H1 (cell line): ENCODE measurements at regions not wholly inside any gene's neighbourhood (a gene's known extent, or its start where the extent isn't known, plus 50 kb on each side); places are given as distances from the start of the nearest gene placed in this dataset.

Experiments
- CTCF ChIA-PET: fragments of 300-600 bp; sonication (Branson Sonifier 250); formaldehyde crosslinking; loops from one replicate; lab custom pipeline; 2021; ENCODE audit not compliant: partially characterized antibody; lab: Charles Lee
- POLR2A ChIA-PET: fragments of 300-600 bp; sonication (Branson Sonifier 250); formaldehyde crosslinking; loops from one replicate; lab custom pipeline; 2021; ENCODE audit warnings: inconsistent platforms; ENCODE audit not compliant: partially characterized antibody; lab: Charles Lee
- DNase-seq, 2 experiments: peaks; one replicate each; pipeline versions ENCODE4 v3.0.0 to v3.0.0-alpha.2; 2010 to 2022; ENCODE audit warnings: low spot score in 2 of 2, low read depth in 1 of 2, mixed read lengths in 1 of 2
- FAIRE-seq: peaks from 2 replicates; lab custom pipeline; 2011; peaks lifted over from hg19 to GRCh38; lab: Jason Lieb, UNC
- H2AFZ ChIP-seq: 2 replicates; pipeline ENCODE4 v1.8.1; 2012; ENCODE audit warnings: low read length, inconsistent platforms
- H2AK5ac ChIP-seq: 2 replicates; pipeline ENCODE4 v1.6.1; 2013; ENCODE audit warnings: low read depth, low read length
- H2BK120ac ChIP-seq: replicated peaks from 2 replicates; pipeline ENCODE3; 2013; ENCODE audit warnings: low read depth, low read length, inconsistent platforms
- H2BK12ac ChIP-seq: 2 replicates; pipeline ENCODE4 v1.6.1; 2013; ENCODE audit warnings: low read depth, low read length
- H2BK15ac ChIP-seq: 2 replicates; pipeline ENCODE4 v1.6.1; 2013; ENCODE audit warnings: low read length
- H2BK20ac ChIP-seq: 2 replicates; pipeline ENCODE4 v1.6.1; 2013; ENCODE audit warnings: low read length
- H2BK5ac ChIP-seq: 2 replicates; pipeline ENCODE4 v1.6.1; 2013; ENCODE audit warnings: low read depth, low read length
- H3K14ac ChIP-seq: 2 replicates; pipeline ENCODE4 v1.6.1; 2013; ENCODE audit warnings: inconsistent platforms; ENCODE audit not compliant: insufficient read length
- H3K18ac ChIP-seq: 2 replicates; pipeline ENCODE4 v1.6.1; 2013; ENCODE audit warnings: low read length; ENCODE audit errors: extremely low read depth
- H3K23ac ChIP-seq: 2 replicates; pipeline ENCODE4 v1.6.1; 2013; ENCODE audit warnings: inconsistent platforms; ENCODE audit not compliant: insufficient read length
- H3K23me2 ChIP-seq: 2 replicates; pipeline ENCODE4 v1.6.1; 2013; ENCODE audit warnings: low read depth, low read length
- H3K27ac ChIP-seq: 2 replicates; pipeline ENCODE4 v1.6.1; 2011; ENCODE audit warnings: low read depth, low read length, inconsistent platforms
- H3K27me3 ChIP-seq, 4 experiments: replicated peaks in 1 of 4; 1 replicate in 1 of 4; 2 replicates in 3 of 4; pipeline versions ENCODE4 v1.6.1 to v1.8.1; 2011 to 2013; ENCODE audit warnings: low read length in 3 of 4, mild to moderate bottlenecking in 3 of 4, inconsistent platforms in 2 of 4, mixed read lengths in 2 of 4, moderate library complexity in 1 of 4; ENCODE audit not compliant: control insufficient read depth in 3 of 4, insufficient read depth in 3 of 4; ENCODE audit errors: extremely low read depth in 1 of 4
- H3K36me3 ChIP-seq, 4 experiments: 2 replicates each; pipeline versions ENCODE4 v1.6.1 to v1.8.1; 2011 to 2013; ENCODE audit warnings: mild to moderate bottlenecking in 4 of 4, low read length in 3 of 4, moderate library complexity in 2 of 4, control low read depth in 1 of 4, inconsistent platforms in 1 of 4; ENCODE audit not compliant: insufficient read depth in 4 of 4, control insufficient read depth in 2 of 4
- H3K4ac ChIP-seq: replicated peaks from 2 replicates; pipeline ENCODE3; 2013; ENCODE audit warnings: low read length, low read depth, mixed read lengths, inconsistent platforms; ENCODE audit not compliant: insufficient read length
- H3K4me1 ChIP-seq, 4 experiments: replicated peaks in 1 of 4; 1 replicate in 1 of 4; 2 replicates in 3 of 4; pipeline versions ENCODE4 v1.6.1 to v1.8.1; 2011 to 2013; ENCODE audit warnings: low read length in 3 of 4, inconsistent platforms in 2 of 4, mixed read lengths in 1 of 4; ENCODE audit not compliant: insufficient read depth in 4 of 4, control insufficient read depth in 3 of 4
- H3K4me2 ChIP-seq, 2 experiments: 2 replicates each; pipeline versions ENCODE4 v1.6.1 to v1.8.1; 2011 to 2013; ENCODE audit warnings: low read depth in 2 of 2, low read length in 2 of 2, control low read depth in 1 of 2, inconsistent platforms in 1 of 2, mild to moderate bottlenecking in 1 of 2; ENCODE audit not compliant: insufficient read depth in 1 of 2
- H3K4me3 ChIP-seq, 4 experiments: fragments of 200-600, 300-600 bp in 1 of 4; sonication (generic), shearing (Covaris generic), sonication (Bioruptor Twin) in 1 of 4; 2 replicates each; pipeline versions ENCODE4 v1.5.1 to v1.8.1; 2011 to 2016; ENCODE audit warnings: low read length in 4 of 4, low read depth in 3 of 4, control low read depth in 2 of 4, inconsistent platforms in 2 of 4, mild to moderate bottlenecking in 2 of 4, mixed read lengths in 1 of 4, moderate library complexity in 1 of 4; ENCODE audit not compliant: insufficient read depth in 2 of 4; ENCODE audit errors: extremely low read depth in 1 of 4
- H3K56ac ChIP-seq: replicated peaks from 2 replicates; pipeline ENCODE3; 2013; ENCODE audit warnings: low read depth, mild to moderate bottlenecking, mixed read lengths, low read length, inconsistent platforms; ENCODE audit not compliant: insufficient read length
- H3K79me1 ChIP-seq: 2 replicates; pipeline ENCODE4 v1.6.1; 2013; ENCODE audit warnings: low read depth, low read length, control low read depth
- H3K79me2 ChIP-seq, 2 experiments: 2 replicates each; pipeline versions ENCODE4 v1.6.1 to v1.8.1; 2012 to 2013; ENCODE audit warnings: low read length in 2 of 2, mild to moderate bottlenecking in 2 of 2, inconsistent platforms in 1 of 2; ENCODE audit not compliant: insufficient read depth in 2 of 2, control insufficient read depth in 1 of 2
- H3K9ac ChIP-seq, 4 experiments: replicated peaks in 1 of 4; 1 replicate in 1 of 4; 2 replicates in 3 of 4; pipeline versions ENCODE4 v1.6.1 to v1.8.1; 2011 to 2013; ENCODE audit warnings: low read depth in 3 of 4, low read length in 3 of 4, control low read depth in 2 of 4, mild to moderate bottlenecking in 2 of 4, moderate library complexity in 2 of 4, inconsistent platforms in 1 of 4; ENCODE audit errors: extremely low read depth in 1 of 4
- H3K9me3 ChIP-seq, 2 experiments: 2 replicates each; pipeline versions ENCODE4 v1.6.1 to v1.8.1; 2012 to 2013; ENCODE audit warnings: mild to moderate bottlenecking in 2 of 2, moderate library complexity in 2 of 2, control low read depth in 1 of 2, inconsistent platforms in 1 of 2, low read depth in 1 of 2, low read length in 1 of 2, mixed read lengths in 1 of 2; ENCODE audit not compliant: insufficient read depth in 2 of 2
- H4K20me1 ChIP-seq, 2 experiments: replicated peaks in 1 of 2; 2 replicates each; pipeline versions ENCODE3 to v1.8.1; 2011 to 2013; ENCODE audit warnings: inconsistent platforms in 2 of 2, low read length in 2 of 2, mild to moderate bottlenecking in 1 of 2; ENCODE audit not compliant: insufficient read depth in 2 of 2, control insufficient read depth in 1 of 2
- H4K5ac ChIP-seq: 2 replicates; pipeline ENCODE4 v1.6.1; 2013; ENCODE audit warnings: low read length, low read depth, mixed read lengths, inconsistent platforms; ENCODE audit not compliant: insufficient read length
- H4K8ac ChIP-seq: 2 replicates; pipeline ENCODE4 v1.8.0; 2013; ENCODE audit warnings: mild to moderate bottlenecking, moderate library complexity, low read length, inconsistent platforms; ENCODE audit not compliant: insufficient read depth; ENCODE audit errors: extremely low read depth
- H4K91ac ChIP-seq: replicated peaks from 2 replicates; pipeline ENCODE3; 2013; ENCODE audit warnings: low read length, mixed read lengths, inconsistent platforms; ENCODE audit not compliant: insufficient read length
- BRCA1 ChIP-seq: IDR thresholded peaks from 2 replicates; pipeline ENCODE4 v1.6.1; 2012; ENCODE audit warnings: low read depth, low read length, improper control_type of control experiment
- CTBP2 ChIP-seq: IDR thresholded peaks from 2 replicates; pipeline ENCODE4 v1.7.0; 2011; ENCODE audit warnings: borderline replicate concordance, mild to moderate bottlenecking, moderate library complexity, mixed read lengths, low read length; ENCODE audit not compliant: insufficient read depth, insufficient read length
- EP300 ChIP-seq, 2 experiments: IDR thresholded peaks; 1 replicate in 1 of 2; 2 replicates in 1 of 2; pipeline ENCODE4 v1.6.1; 2011 to 2012; ENCODE audit warnings: low read depth in 2 of 2, low read length in 2 of 2, mild to moderate bottlenecking in 2 of 2, borderline replicate concordance in 1 of 2, inconsistent platforms in 1 of 2, moderate library complexity in 1 of 2
- HDAC2 ChIP-seq, 2 experiments: fragments of 300-600 bp in 1 of 2; sonication (generic) in 1 of 2; IDR thresholded peaks; 2 replicates each; pipeline ENCODE4 v1.6.1; 2011 to 2012; ENCODE audit warnings: low read depth in 2 of 2, low read length in 2 of 2, mild to moderate bottlenecking in 2 of 2, moderate library complexity in 2 of 2, borderline replicate concordance in 1 of 2, inconsistent platforms in 1 of 2
- POU5F1 ChIP-seq: IDR thresholded peaks from 2 replicates; pipeline ENCODE4 v1.6.1; 2011; ENCODE audit warnings: low read depth, mild to moderate bottlenecking, low read length, moderate library complexity
- RFX5 ChIP-seq: IDR thresholded peaks from 2 replicates; pipeline ENCODE4 v1.6.1; 2011; ENCODE audit warnings: low read depth, low read length, improper control_type of control experiment, borderline replicate concordance
- SAP30 ChIP-seq: fragments of 300-600 bp; sonication (generic); IDR thresholded peaks from 2 replicates; pipeline ENCODE4 v1.7.1; 2012; ENCODE audit warnings: low read length, moderate library complexity, mild to moderate bottlenecking, inconsistent platforms; ENCODE audit not compliant: insufficient read depth, insufficient replicate concordance
- SIRT6 ChIP-seq: IDR thresholded peaks from one replicate; pipeline ENCODE4 v1.7.1; 2012; ENCODE audit warnings: low read length, inconsistent platforms
- SIX5 ChIP-seq: IDR thresholded peaks from 2 replicates; pipeline ENCODE4 v1.6.1; 2011; ENCODE audit warnings: mild to moderate bottlenecking, low read depth, low read length
- SP4 ChIP-seq: IDR thresholded peaks from 2 replicates; pipeline ENCODE4 v1.6.1; 2012; ENCODE audit warnings: low read length, inconsistent platforms
- TAF1 ChIP-seq: IDR thresholded peaks from 2 replicates; pipeline ENCODE4 v1.6.1; 2011; ENCODE audit warnings: mild to moderate bottlenecking, low read depth, low read length
- WGBS, 2 experiments: shearing (Covaris generic) in 1 of 2; methylation state at CpG; one replicate each; pipeline versions ENCODE4 v1.1.6 to v1.1.7; 2013 to 2015; ENCODE audit warnings: low lambda C conversion rate in 2 of 2, mixed read lengths in 2 of 2, inconsistent platforms in 1 of 2, low coverage in 1 of 2, missing lambda C conversion rate in 1 of 2; ENCODE audit not compliant: insufficient replicate concordance in 2 of 2, insufficient coverage in 1 of 2, insufficient read length in 1 of 2; ENCODE audit errors: extremely low coverage in 1 of 2, missing lambda C conversion rate in 1 of 2; 5-methylcytosine and 5-hydroxymethylcytosine counted together
- TF ChIP-seq, protein P1 (sequence below): IDR thresholded peaks from 2 replicates; pipeline ENCODE4 v1.6.1; 2012; ENCODE audit warnings: inconsistent platforms

DNA sequence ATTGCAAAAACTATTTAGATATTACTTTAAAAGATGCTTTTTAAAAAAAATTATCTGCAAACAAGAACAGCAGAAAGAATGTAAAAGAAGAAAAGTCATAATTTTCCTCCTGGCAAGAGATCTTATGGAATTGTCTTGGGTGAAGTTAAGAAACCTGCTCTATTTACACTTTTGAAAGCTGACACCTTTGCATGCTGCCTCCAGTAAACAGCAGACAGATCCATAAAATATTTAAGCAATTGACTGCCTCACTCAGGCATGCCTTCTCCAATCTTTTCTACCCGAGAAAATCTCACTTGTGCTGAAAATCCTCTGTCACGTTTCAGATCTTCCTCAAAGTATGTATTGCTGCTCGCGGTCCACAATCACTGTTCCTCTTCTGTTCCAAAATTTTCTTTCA lies 107.9 kb upstream of the ZP4 start:
- Histone ChIP-seq H3K18ac (no peak overlapping the region), H4K91ac (no peak overlapping the region), H2BK12ac (no peak overlapping the region), H3K27ac (no peak overlapping the region), H3K56ac (no peak overlapping the region), H4K20me1 (no peaks in the 10 kb centered on the region), H2BK20ac (no peak overlapping the region), H4K8ac (no peak overlapping the region), H2BK15ac (no peak overlapping the region), H3K36me3 (no peaks in the 10 kb centered on the region), H3K9me3 (no peaks in the 10 kb centered on the region), H3K4me2 (no peak overlapping the region), H3K4me3 (no peak overlapping the region), H2BK5ac (no peak overlapping the region), H3K14ac (no peak overlapping the region), H3K9ac (no peak overlapping the region), H3K23me2 (no peaks in the 10 kb centered on the region), H2AFZ (no peak overlapping the region), H4K5ac (no peak overlapping the region), H3K4me1 (peaks cover 0 to 3% (median 0%) of the 10 kb centered on the region in 4 experiments; a peak in 1 of 7 replicates), H3K4ac (no peak overlapping the region), H2BK120ac (no peak overlapping the region), H3K79me2 (no peaks in the 10 kb centered on the region), H3K79me1 (no peaks in the 10 kb centered on the region), H3K23ac (no peak overlapping the region), H3K27me3 (no peaks in the 10 kb centered on the region), H2AK5ac (no peak overlapping the region)
- ChIA-PET CTCF (interaction anchor here (2.0 kb wide), 1 partner anchor 134 kb away, joined by 7 read pairs; no protein-coding TSS in a partner anchor), POLR2A (no interaction called here)
- no peak for DNase-seq
- WGBS, 2 experiments = 81% methylated on average over 4 of the region's 4 CpGs; no CpG with 5 or more reads in 1 of the 2 experiments
- FAIRE-seq = no peak
- TF ChIP-seq SAP30 (no peak), CTBP2 (no peak), RFX5 (no peak), TAF1 (no peak), POU5F1 (no peak), BRCA1 (no peak), SIRT6 (no peak), SP4 (no peak), SIX5 (no peak), EP300 (IDR thresholded peaks at IDR 0.05; ENCODE audit: borderline replicate concordance in 1 of 2, low read depth in 2 of 2, low read length in 2 of 2) (no peak), HDAC2 (IDR thresholded peaks at IDR 0.05; ENCODE audit: borderline replicate concordance in 1 of 2, low read depth in 2 of 2, low read length in 2 of 2) (no peak)
- TF ChIP-seq, protein P1, sequence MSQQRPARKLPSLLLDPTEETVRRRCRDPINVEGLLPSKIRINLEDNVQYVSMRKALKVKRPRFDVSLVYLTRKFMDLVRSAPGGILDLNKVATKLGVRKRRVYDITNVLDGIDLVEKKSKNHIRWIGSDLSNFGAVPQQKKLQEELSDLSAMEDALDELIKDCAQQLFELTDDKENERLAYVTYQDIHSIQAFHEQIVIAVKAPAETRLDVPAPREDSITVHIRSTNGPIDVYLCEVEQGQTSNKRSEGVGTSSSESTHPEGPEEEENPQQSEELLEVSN = no peak
